CD14-positive monocyte (primary cell): ENCODE measurements at regions not wholly inside any gene's neighbourhood (a gene's known extent, or its start where the extent isn't known, plus 50 kb on each side); places are given as distances from the start of the nearest gene placed in this dataset.

Experiments
- DNase-seq, 3 donors: peaks; one replicate each; pipeline ENCODE4 v3.0.0-alpha.2; 2011 to 2022
- H2AFZ ChIP-seq: 2 replicates; pipeline ENCODE4 v1.6.0; 2012; ENCODE audit warnings: mild to moderate bottlenecking, low read depth, low read length, inconsistent platforms; ENCODE audit not compliant: insufficient read depth, poor library complexity, severe bottlenecking
- H3K27ac ChIP-seq, 2 donors: 1 replicate in 1 of 2; 2 replicates in 1 of 2; pipeline ENCODE4 v1.5.1; 2012 to 2013; ENCODE audit warnings: low read length in 2 of 2, control low read depth in 1 of 2, inconsistent platforms in 1 of 2, low read depth in 1 of 2, mild to moderate bottlenecking in 1 of 2
- H3K27me3 ChIP-seq, 2 donors: one replicate each; pipeline versions ENCODE4 v1.6.0 to v1.6.1; 2011 to 2013; ENCODE audit warnings: low read length in 2 of 2; ENCODE audit not compliant: control insufficient read depth in 2 of 2, insufficient read depth in 2 of 2
- H3K36me3 ChIP-seq, 2 donors: replicated peaks in 1 of 2; 1 replicate in 1 of 2; 2 replicates in 1 of 2; pipeline versions ENCODE4 v1.5.1 to v1.6.1; 2012 to 2013; ENCODE audit warnings: low read length in 2 of 2, control low read depth in 1 of 2, inconsistent platforms in 1 of 2, mild to moderate bottlenecking in 1 of 2; ENCODE audit not compliant: insufficient read depth in 2 of 2, control insufficient read depth in 1 of 2
- H3K4me1 ChIP-seq, 2 donors: 1 replicate in 1 of 2; 2 replicates in 1 of 2; pipeline versions ENCODE4 v1.5.1 to v1.6.1; 2012 to 2013; ENCODE audit warnings: low read length in 2 of 2, control low read depth in 1 of 2, inconsistent platforms in 1 of 2, mild to moderate bottlenecking in 1 of 2, moderate library complexity in 1 of 2; ENCODE audit not compliant: insufficient read depth in 2 of 2, control insufficient read depth in 1 of 2
- H3K4me2 ChIP-seq: replicated peaks from 2 replicates; pipeline ENCODE3; 2012; ENCODE audit warnings: low read length, moderate library complexity, mild to moderate bottlenecking; ENCODE audit not compliant: poor library complexity, severe bottlenecking; ENCODE audit errors: extremely low read depth
- H3K4me3 ChIP-seq, 3 experiments: fragments of 200-600 bp in 1 of 3; sonication (generic) in 1 of 3; replicated peaks in 1 of 3; 1 replicate in 2 of 3; 2 replicates in 1 of 3; pipeline ENCODE4 v1.5.1; 2011 to 2013; ENCODE audit warnings: low read length in 3 of 3, mild to moderate bottlenecking in 3 of 3, control low read depth in 2 of 3, low read depth in 2 of 3, inconsistent platforms in 1 of 3, moderate library complexity in 1 of 3
- H3K79me2 ChIP-seq: 2 replicates; pipeline ENCODE4 v1.6.0; 2012; ENCODE audit warnings: mild to moderate bottlenecking, control low read depth, inconsistent platforms, low read length, moderate library complexity; ENCODE audit not compliant: insufficient read depth
- H3K9ac ChIP-seq: 2 replicates; pipeline ENCODE4 v1.6.0; 2017; ENCODE audit warnings: low read length, mild to moderate bottlenecking; ENCODE audit not compliant: insufficient read depth, poor library complexity, severe bottlenecking
- H3K9me3 ChIP-seq, 2 donors: replicated peaks in 1 of 2; 1 replicate in 1 of 2; 2 replicates in 1 of 2; pipeline versions ENCODE4 v1.5.1 to v1.6.1; 2012 to 2013; ENCODE audit warnings: low read length in 2 of 2, control low read depth in 1 of 2; ENCODE audit not compliant: control insufficient read depth in 1 of 2, insufficient read depth in 1 of 2
- H4K20me1 ChIP-seq: 2 replicates; pipeline ENCODE4 v1.6.0; 2012; ENCODE audit warnings: mild to moderate bottlenecking, low read length, control low read depth, moderate library complexity; ENCODE audit not compliant: insufficient read depth
- H3K27ac Mint-ChIP-seq, 7 donors: one replicate each; pipeline ENCODE4 v1.8.0; 2020; ENCODE audit warnings: mild to moderate bottlenecking in 7 of 7, mixed read lengths in 7 of 7, moderate library complexity in 6 of 7, inconsistent platforms in 2 of 7
- H3K27me3 Mint-ChIP-seq, 3 donors: one replicate each; pipeline ENCODE4 v1.8.0; 2021 to 2022; ENCODE audit warnings: low read depth in 3 of 3, mild to moderate bottlenecking in 3 of 3, mixed read lengths in 3 of 3, moderate library complexity in 3 of 3, inconsistent platforms in 1 of 3
- H3K36me3 Mint-ChIP-seq, 2 donors: one replicate each; pipeline ENCODE4 v1.8.0; 2020; ENCODE audit warnings: mixed read lengths in 2 of 2, inconsistent platforms in 1 of 2, mild to moderate bottlenecking in 1 of 2
- H3K4me1 Mint-ChIP-seq: one replicate; pipeline ENCODE4 v1.8.0; 2020; ENCODE audit warnings: mild to moderate bottlenecking, mixed read lengths
- H3K4me3 Mint-ChIP-seq, 2 donors: one replicate each; pipeline ENCODE4 v1.8.0; 2020; ENCODE audit warnings: mild to moderate bottlenecking in 2 of 2, mixed read lengths in 2 of 2, moderate library complexity in 1 of 2
- H3K9me3 Mint-ChIP-seq, 7 donors: one replicate each; pipeline ENCODE4 v1.8.0; 2020 to 2022; ENCODE audit warnings: mixed read lengths in 7 of 7, mild to moderate bottlenecking in 6 of 7, moderate library complexity in 6 of 7, inconsistent platforms in 2 of 7
- whole genome bisulfite sequencing: methylation state at CpG from one replicate; pipeline ENCODE4 v1.1.5; 2013; ENCODE audit warnings: missing lambda C conversion rate; ENCODE audit not compliant: insufficient coverage; 5-methylcytosine and 5-hydroxymethylcytosine counted together
- intact Hi-C, 2 donors: fragments of 100-400 bp; cut with micrococcal nuclease; formaldehyde crosslinking; loops; one replicate each; pipeline versions ENCODE4 v1.15.0 to v1.15.1; 2023
- TF ChIP-seq, protein P1 (sequence below): fragments of 200-600 bp; IDR thresholded peaks from one replicate; pipeline ENCODE4 v1.8.0; 2022; ENCODE audit warnings: antibody characterized with exemption, mild to moderate bottlenecking

DNA sequence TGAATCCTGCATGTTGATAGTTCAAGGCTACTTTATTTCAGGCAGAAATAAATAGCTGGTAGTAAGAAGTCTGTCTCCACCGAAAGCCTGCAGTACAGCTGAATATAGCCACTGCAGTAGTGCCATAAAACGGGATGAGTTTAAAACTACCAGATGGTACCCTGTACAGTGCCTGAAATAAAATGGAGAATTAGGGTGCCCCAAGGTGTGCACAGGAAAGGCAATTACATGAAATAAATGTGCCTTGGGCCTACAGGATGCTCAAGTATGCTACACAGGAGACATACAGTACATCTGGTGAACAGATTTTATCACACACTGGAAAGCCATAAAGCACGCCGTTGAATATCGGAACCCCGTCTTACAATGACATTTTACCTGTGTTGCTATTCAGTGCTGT, 447.7 kb upstream of the HNRNPA3 start:
- Histone ChIP-seq H2AFZ (no peak overlapping the region), H3K27ac (no peak overlapping the region), H3K27me3 (no peaks in the 10 kb centered on the region), H3K4me2 (no peak overlapping the region), H3K36me3 (no peaks in the 10 kb centered on the region), H3K4me1 (no peaks in the 10 kb centered on the region), H4K20me1 (no peaks in the 10 kb centered on the region), H3K9me3 (no peaks in the 10 kb centered on the region), H3K79me2 (no peaks in the 10 kb centered on the region), H3K4me3 (no peak overlapping the region), H3K9ac (no peak overlapping the region)
- H3K36me3 Mint-ChIP-seq, result no peaks in the 10 kb centered on the region
- H3K27ac Mint-ChIP-seq, result no peak overlapping the region
- peaks cover 0 to 4% (median 3%) of the 10 kb centered on the region in 3 donors for H3K27me3 Mint-ChIP-seq
- peaks cover 0 to 5% (median 0%) of the 10 kb centered on the region in 7 donors for H3K9me3 Mint-ChIP-seq
- no peak overlapping the region for H3K4me3 Mint-ChIP-seq
- DNase-seq, result no peak
- TF ChIP-seq, protein P1, sequence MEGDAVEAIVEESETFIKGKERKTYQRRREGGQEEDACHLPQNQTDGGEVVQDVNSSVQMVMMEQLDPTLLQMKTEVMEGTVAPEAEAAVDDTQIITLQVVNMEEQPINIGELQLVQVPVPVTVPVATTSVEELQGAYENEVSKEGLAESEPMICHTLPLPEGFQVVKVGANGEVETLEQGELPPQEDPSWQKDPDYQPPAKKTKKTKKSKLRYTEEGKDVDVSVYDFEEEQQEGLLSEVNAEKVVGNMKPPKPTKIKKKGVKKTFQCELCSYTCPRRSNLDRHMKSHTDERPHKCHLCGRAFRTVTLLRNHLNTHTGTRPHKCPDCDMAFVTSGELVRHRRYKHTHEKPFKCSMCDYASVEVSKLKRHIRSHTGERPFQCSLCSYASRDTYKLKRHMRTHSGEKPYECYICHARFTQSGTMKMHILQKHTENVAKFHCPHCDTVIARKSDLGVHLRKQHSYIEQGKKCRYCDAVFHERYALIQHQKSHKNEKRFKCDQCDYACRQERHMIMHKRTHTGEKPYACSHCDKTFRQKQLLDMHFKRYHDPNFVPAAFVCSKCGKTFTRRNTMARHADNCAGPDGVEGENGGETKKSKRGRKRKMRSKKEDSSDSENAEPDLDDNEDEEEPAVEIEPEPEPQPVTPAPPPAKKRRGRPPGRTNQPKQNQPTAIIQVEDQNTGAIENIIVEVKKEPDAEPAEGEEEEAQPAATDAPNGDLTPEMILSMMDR, result no peak
- no peaks in the 10 kb centered on the region for H3K4me1 Mint-ChIP-seq
- WGBS, result 100% methylated on average over 2 of the region's 6 CpGs
- intact Hi-C loops, result no loop called here

DNA sequence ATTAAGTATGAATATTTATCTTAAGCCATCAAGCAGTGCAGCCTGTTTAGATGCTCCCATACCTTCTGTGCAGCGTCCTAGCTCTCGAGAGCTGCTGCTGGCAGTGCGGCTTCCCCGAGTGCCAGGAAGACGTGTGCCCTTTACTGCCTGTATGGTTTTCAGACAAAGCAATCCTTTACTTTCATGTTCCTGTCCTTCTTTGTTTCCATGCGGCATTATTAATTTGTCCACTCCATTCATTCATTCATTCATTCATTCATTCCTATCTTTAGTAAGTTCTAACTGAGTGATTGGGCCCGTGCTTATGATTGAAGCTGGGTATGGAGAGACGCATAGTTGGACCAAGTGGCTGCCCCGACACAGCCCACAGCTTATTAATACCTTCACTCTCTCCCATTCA, 446.6 kb upstream of the HNRNPA3 start:
- H3K36me3 Mint-ChIP-seq, result no peaks in the 10 kb centered on the region
- H3K27ac Mint-ChIP-seq, result no peak overlapping the region
- Histone ChIP-seq H3K36me3 (no peaks in the 10 kb centered on the region), H3K9ac (no peak overlapping the region), H3K4me3 (no peak overlapping the region), H3K79me2 (no peaks in the 10 kb centered on the region), H2AFZ (no peak overlapping the region), H3K27ac (no peak overlapping the region), H3K27me3 (no peaks in the 10 kb centered on the region), H4K20me1 (no peaks in the 10 kb centered on the region), H3K4me2 (no peak overlapping the region), H3K4me1 (no peaks in the 10 kb centered on the region), H3K9me3 (no peaks in the 10 kb centered on the region)
- peaks cover 0 to 2% (median 0%) of the 10 kb centered on the region in 7 donors for H3K9me3 Mint-ChIP-seq
- H3K4me3 Mint-ChIP-seq, result no peak overlapping the region
- 100% methylated on average over 5 of the region's 9 CpGs for WGBS
- TF ChIP-seq, protein P1, result no peak
- DNase-seq, result no peak
- H3K27me3 Mint-ChIP-seq, result peaks cover 0 to 4% (median 3%) of the 10 kb centered on the region in 3 donors
- no peaks in the 10 kb centered on the region for H3K4me1 Mint-ChIP-seq
- intact Hi-C loops, result no loop called here
